Mesenchymal stem cell (in vitro differentiated cells and primary cell): ENCODE measurements at regions not wholly inside any gene's neighbourhood (a gene's known extent, or its start where the extent isn't known, plus 50 kb on each side); places are given as distances from the start of the nearest gene placed in this dataset.

Experiments used
- DNase-seq: peaks from one replicate; pipeline ENCODE4 v3.0.0-alpha.2; 2013
- H2AFZ ChIP-seq: one replicate; pipeline ENCODE4 v1.6.1; 2013; ENCODE audit warnings: low read depth, mild to moderate bottlenecking, control low read depth, inconsistent platforms, low read length, moderate library complexity
- H2AK5ac ChIP-seq: 2 replicates; pipeline ENCODE4 v1.6.1; 2013; ENCODE audit warnings: low read length, moderate library complexity, mild to moderate bottlenecking, inconsistent platforms; ENCODE audit not compliant: severe bottlenecking
- H2BK120ac ChIP-seq: one replicate; pipeline ENCODE4 v1.6.1; 2013; ENCODE audit warnings: low read depth, mild to moderate bottlenecking, inconsistent platforms, low read length, moderate library complexity
- H2BK12ac ChIP-seq, 2 experiments: one replicate each; pipeline ENCODE4 v1.6.1; 2013; ENCODE audit warnings: inconsistent platforms in 2 of 2, low read length in 2 of 2, mild to moderate bottlenecking in 2 of 2, moderate library complexity in 2 of 2, control low read depth in 1 of 2
- H2BK15ac ChIP-seq: one replicate; pipeline ENCODE4 v1.6.1; 2013; ENCODE audit warnings: mild to moderate bottlenecking, low read depth, inconsistent platforms; ENCODE audit not compliant: poor library complexity, severe bottlenecking
- H2BK5ac ChIP-seq: 2 replicates; pipeline ENCODE4 v1.6.1; 2013; ENCODE audit warnings: low read depth, mild to moderate bottlenecking, low read length, control low read depth, inconsistent platforms; ENCODE audit not compliant: poor library complexity, severe bottlenecking
- H3K14ac ChIP-seq, 2 experiments: one replicate each; pipeline ENCODE4 v1.6.1; 2013; ENCODE audit warnings: inconsistent platforms in 2 of 2, low read length in 2 of 2, control low read depth in 1 of 2, mild to moderate bottlenecking in 1 of 2, moderate library complexity in 1 of 2
- H3K18ac ChIP-seq, 2 experiments: one replicate each; pipeline ENCODE4 v1.6.1; 2013; ENCODE audit warnings: inconsistent platforms in 2 of 2, low read length in 2 of 2, control low read depth in 1 of 2, low read depth in 1 of 2, mild to moderate bottlenecking in 1 of 2
- H3K23ac ChIP-seq, 2 experiments: one replicate each; pipeline ENCODE4 v1.6.1; 2013; ENCODE audit warnings: inconsistent platforms in 2 of 2, low read length in 2 of 2, mild to moderate bottlenecking in 2 of 2, moderate library complexity in 2 of 2, control low read depth in 1 of 2
- H3K27ac ChIP-seq: 2 replicates; pipeline ENCODE4 v1.5.1; 2013; ENCODE audit warnings: mild to moderate bottlenecking, moderate library complexity, low read length, control low read depth, inconsistent platforms; ENCODE audit not compliant: poor library complexity, severe bottlenecking
- H3K27me3 ChIP-seq, 2 experiments: 2 replicates each; pipeline versions ENCODE4 v1.6.1 to v1.7.0; 2013; ENCODE audit warnings: low read length in 2 of 2, mild to moderate bottlenecking in 2 of 2, moderate library complexity in 2 of 2, control low read depth in 1 of 2, inconsistent platforms in 1 of 2; ENCODE audit not compliant: control insufficient read depth in 1 of 2, insufficient read depth in 1 of 2
- H3K36me3 ChIP-seq, 2 experiments: 2 replicates each; pipeline versions ENCODE4 v1.6.1 to v1.7.0; 2013; ENCODE audit warnings: low read length in 2 of 2, control low read depth in 1 of 2, inconsistent platforms in 1 of 2, low read depth in 1 of 2, mild to moderate bottlenecking in 1 of 2; ENCODE audit not compliant: insufficient read depth in 2 of 2, control insufficient read depth in 1 of 2
- H3K4ac ChIP-seq, 2 experiments: one replicate each; pipeline ENCODE4 v1.6.1; 2013; ENCODE audit warnings: inconsistent platforms in 2 of 2, low read length in 2 of 2, mild to moderate bottlenecking in 2 of 2, moderate library complexity in 2 of 2, control low read depth in 1 of 2, low read depth in 1 of 2
- H3K4me1 ChIP-seq: 2 replicates; pipeline ENCODE4 v1.6.1; 2013; ENCODE audit warnings: low read depth, low read length, control low read depth; ENCODE audit not compliant: control insufficient read depth, insufficient read depth
- H3K4me2 ChIP-seq: 2 replicates; pipeline ENCODE4 v1.6.1; 2013; ENCODE audit warnings: low read length, mild to moderate bottlenecking, inconsistent platforms; ENCODE audit not compliant: poor library complexity, severe bottlenecking
- H3K4me3 ChIP-seq, 2 experiments: 2 replicates each; pipeline versions ENCODE4 v1.5.1 to v1.7.0; 2013; ENCODE audit warnings: low read length in 2 of 2, mild to moderate bottlenecking in 2 of 2, control low read depth in 1 of 2, low read depth in 1 of 2; ENCODE audit not compliant: insufficient read depth in 1 of 2
- H3K79me1 ChIP-seq: replicated peaks from 2 replicates; pipeline ENCODE4 v1.6.1; 2013; ENCODE audit warnings: mild to moderate bottlenecking, control low read depth, low read length, inconsistent platforms; ENCODE audit not compliant: poor library complexity, severe bottlenecking
- H3K9ac ChIP-seq: 2 replicates; pipeline ENCODE4 v1.7.0; 2013; ENCODE audit warnings: mild to moderate bottlenecking, low read length, moderate library complexity
- H3K9me3 ChIP-seq: 2 replicates; pipeline ENCODE4 v1.7.0; 2013; ENCODE audit warnings: mild to moderate bottlenecking, low read length; ENCODE audit not compliant: control insufficient read depth
- H4K8ac ChIP-seq: one replicate; pipeline ENCODE4 v1.6.1; 2013; ENCODE audit warnings: inconsistent platforms, mild to moderate bottlenecking, low read length, moderate library complexity
- H4K91ac ChIP-seq: one replicate; pipeline ENCODE4 v1.6.1; 2013; ENCODE audit warnings: mild to moderate bottlenecking, low read length, inconsistent platforms
- WGBS: methylation state at CpG from one replicate; pipeline ENCODE4 v1.1.7; 2013; ENCODE audit warnings: mixed read lengths; 5-methylcytosine and 5-hydroxymethylcytosine counted together

DNA sequence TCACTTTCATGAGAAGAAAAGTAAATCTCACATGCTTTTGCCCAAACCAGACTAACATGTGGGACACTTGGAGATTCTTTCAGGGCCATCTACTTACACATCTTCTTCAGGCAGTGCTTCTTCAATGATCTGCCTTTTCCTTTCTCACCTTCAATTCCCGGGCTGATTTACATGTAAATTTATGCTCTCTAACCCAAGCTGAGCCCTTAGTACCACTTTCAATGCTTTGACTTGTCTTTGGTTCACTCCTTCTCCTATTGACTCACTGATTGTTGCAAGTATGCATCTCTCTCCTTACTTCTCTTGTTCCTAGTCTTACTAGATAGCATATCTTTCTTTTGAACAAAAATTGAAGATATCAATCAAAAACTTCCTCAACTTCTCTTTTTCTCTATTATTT, 154.2 kb upstream of the DEPDC1 start:
- Histone ChIP-seq H2BK120ac (no peak overlapping the region), H3K23ac (no peak overlapping the region), H3K36me3 (no peaks in the 10 kb centered on the region), H3K4me1 (no peaks in the 10 kb centered on the region), H3K18ac (no peak overlapping the region), H4K91ac (no peak overlapping the region), H3K14ac (no peak overlapping the region), H2AK5ac (no peak overlapping the region), H3K79me1 (no peaks in the 10 kb centered on the region), H3K27me3 (no peaks in the 10 kb centered on the region), H3K27ac (no peak overlapping the region), H2BK5ac (no peak overlapping the region), H2AFZ (no peak overlapping the region), H2BK15ac (no peak overlapping the region), H2BK12ac (no peak overlapping the region), H3K9me3 (no peaks in the 10 kb centered on the region), H3K4me3 (no peak overlapping the region), H4K8ac (no peak overlapping the region), H3K4ac (no peak overlapping the region), H3K4me2 (no peak overlapping the region), H3K9ac (no peak overlapping the region)
- WGBS, result 18% methylated on average over 1 of the region's 1 CpG
- no peak for DNase-seq

GRCh38 chr1:68653882-68654281, 157.0 kb upstream of the DEPDC1 start:
- Histone ChIP-seq H3K79me1 (no peaks in the 10 kb centered on the region), H2BK120ac (no peak overlapping the region), H4K8ac (no peak overlapping the region), H4K91ac (no peak overlapping the region), H3K14ac (no peak overlapping the region), H3K36me3 (no peaks in the 10 kb centered on the region), H3K9me3 (no peaks in the 10 kb centered on the region), H2AFZ (no peak overlapping the region), H2AK5ac (no peak overlapping the region), H3K4me1 (no peaks in the 10 kb centered on the region), H2BK12ac (no peak overlapping the region), H2BK5ac (no peak overlapping the region), H3K4me3 (no peak overlapping the region), H2BK15ac (no peak overlapping the region), H3K18ac (no peak overlapping the region), H3K27me3 (no peaks in the 10 kb centered on the region), H3K27ac (no peak overlapping the region), H3K4me2 (no peak overlapping the region), H3K23ac (no peak overlapping the region), H3K4ac (no peak overlapping the region), H3K9ac (no peak overlapping the region)
- WGBS, result no CpG with 5 or more reads among the region's 2 CpGs
- DNase-seq, result no peak

DNA sequence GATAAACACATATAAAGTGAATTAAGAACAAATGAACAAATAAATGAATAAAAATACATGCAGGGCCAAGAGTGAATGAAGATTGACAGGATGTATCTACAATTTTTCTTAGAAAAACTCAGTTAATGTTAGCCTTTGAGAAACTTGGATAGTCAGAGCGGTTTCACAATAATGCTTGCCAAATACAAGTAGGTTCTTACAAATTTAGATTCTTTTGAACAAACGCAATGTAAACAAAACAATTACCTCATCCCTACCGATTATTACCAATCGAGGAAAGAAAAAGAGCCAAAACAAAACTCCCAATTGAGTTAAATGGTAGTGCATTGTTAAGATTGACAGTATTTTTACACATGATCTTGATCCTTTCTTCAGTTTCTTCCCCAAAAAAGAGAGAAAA, 176.9 kb upstream of the DEPDC1 start:
- H2BK12ac ChIP-seq, result no peak overlapping the region
- H3K27me3 ChIP-seq, result no peaks in the 10 kb centered on the region
- H3K36me3 ChIP-seq, result no peaks in the 10 kb centered on the region
- H3K79me1 ChIP-seq, result no peaks in the 10 kb centered on the region
- H2AK5ac ChIP-seq, result no peak overlapping the region
- no peak overlapping the region for H4K91ac ChIP-seq
- DNase-seq, result no peak
- H3K9me3 ChIP-seq, result no peaks in the 10 kb centered on the region
- no peak overlapping the region for H3K4me3 ChIP-seq
- no peak overlapping the region for H2BK15ac ChIP-seq
- H3K14ac ChIP-seq, result no peak overlapping the region
- no peak overlapping the region for H3K9ac ChIP-seq
- no peak overlapping the region for H4K8ac ChIP-seq
- no peak overlapping the region for H3K4ac ChIP-seq
- no CpG with 5 or more reads among the region's 4 CpGs for WGBS
- H3K4me2 ChIP-seq, result no peak overlapping the region
- no peak overlapping the region for H2AFZ ChIP-seq
- H2BK5ac ChIP-seq, result no peak overlapping the region
- H3K23ac ChIP-seq, result no peak overlapping the region
- no peak overlapping the region for H2BK120ac ChIP-seq
- H3K18ac ChIP-seq, result no peak overlapping the region
- H3K4me1 ChIP-seq, result no peaks in the 10 kb centered on the region
- H3K27ac ChIP-seq, result no peak overlapping the region

GRCh38 chr1:68675336-68675735, 178.5 kb upstream of the DEPDC1 start:
- Histone ChIP-seq H3K4ac (no peak overlapping the region), H3K9ac (no peak overlapping the region)

More at GRCh38 chr1:68675336-68675735, 178.5 kb upstream of the DEPDC1 start:
- H3K27me3 ChIP-seq, result no peaks in the 10 kb centered on the region
- H3K4me1 ChIP-seq, result no peaks in the 10 kb centered on the region
- no peak overlapping the region for H3K18ac ChIP-seq
- no peak for DNase-seq
- no peak overlapping the region for H2AK5ac ChIP-seq
- H2AFZ ChIP-seq, result no peak overlapping the region
- H2BK120ac ChIP-seq, result no peak overlapping the region
- no peak overlapping the region for H3K23ac ChIP-seq
- H3K27ac ChIP-seq, result no peak overlapping the region
- no peak overlapping the region for H4K8ac ChIP-seq
- no peak overlapping the region for H2BK12ac ChIP-seq
- H3K79me1 ChIP-seq, result no peaks in the 10 kb centered on the region
- no peaks in the 10 kb centered on the region for H3K9me3 ChIP-seq
- H3K36me3 ChIP-seq, result no peaks in the 10 kb centered on the region
- no peak overlapping the region for H3K4me3 ChIP-seq
- no peak overlapping the region for H2BK5ac ChIP-seq
- no peak overlapping the region for H3K14ac ChIP-seq
- H4K91ac ChIP-seq, result no peak overlapping the region
- no peak overlapping the region for H2BK15ac ChIP-seq
- no peak overlapping the region for H3K4me2 ChIP-seq
